Osteoblast (primary cell): ENCODE measurements at regions not wholly inside any gene's neighbourhood (a gene's known extent, or its start where the extent isn't known, plus 50 kb on each side); places are given as distances from the start of the nearest gene placed in this dataset.
"Not testable (repeated sequence)": the region's sequence is repeated elsewhere in the genome, so short reads cannot be mapped to it uniquely, and the experiment has no call there.

ENCODE experiments used
- DNase-seq: peaks from one replicate; pipeline ENCODE4 v3.0.0; 2011; ENCODE audit warnings: low spot score, mixed read lengths; ENCODE audit not compliant: insufficient read length; ENCODE audit errors: missing footprints
- H2AFZ ChIP-seq: 2 replicates; pipeline ENCODE4 v1.6.0; 2011; ENCODE audit warnings: mild to moderate bottlenecking, low read length
- H3K27ac ChIP-seq: 2 replicates; pipeline ENCODE4 v1.5.1; 2011; ENCODE audit warnings: mild to moderate bottlenecking, low read depth, low read length, moderate library complexity
- H3K27me3 ChIP-seq: 2 replicates; pipeline ENCODE4 v1.6.0; 2012; ENCODE audit warnings: mild to moderate bottlenecking, control low read depth, inconsistent platforms, low read length, moderate library complexity; ENCODE audit not compliant: insufficient read depth
- H3K36me3 ChIP-seq: 2 replicates; pipeline ENCODE4 v1.5.1; 2011; ENCODE audit warnings: mild to moderate bottlenecking, low read length, control low read depth, moderate library complexity; ENCODE audit not compliant: insufficient read depth
- H3K4me1 ChIP-seq: 2 replicates; pipeline ENCODE4 v1.5.1; 2011; ENCODE audit warnings: mild to moderate bottlenecking, low read length, control low read depth, moderate library complexity; ENCODE audit not compliant: insufficient read depth
- H3K4me2 ChIP-seq: 2 replicates; pipeline ENCODE4 v1.6.0; 2011; ENCODE audit warnings: mild to moderate bottlenecking, low read length; ENCODE audit not compliant: insufficient read depth
- H3K4me3 ChIP-seq: fragments of 200-600 bp; sonication (generic); 3 replicates; pipeline ENCODE4 v1.5.1; 2012; ENCODE audit warnings: mild to moderate bottlenecking, low read length, inconsistent platforms; ENCODE audit not compliant: insufficient read depth
- H3K79me2 ChIP-seq: 2 replicates; pipeline ENCODE4 v1.6.0; 2012; ENCODE audit warnings: mild to moderate bottlenecking, low read length, control low read depth, inconsistent platforms; ENCODE audit not compliant: insufficient read depth
- H3K9me3 ChIP-seq: 2 replicates; pipeline ENCODE4 v1.5.1; 2011; ENCODE audit warnings: low read depth, low read length, control low read depth
- H4K20me1 ChIP-seq: 2 replicates; pipeline ENCODE4 v1.6.0; 2012; ENCODE audit warnings: mild to moderate bottlenecking, low read length, control low read depth; ENCODE audit not compliant: insufficient read depth
- TF ChIP-seq, protein P1 (sequence below): IDR thresholded peaks from 2 replicates; pipeline ENCODE4 v1.5.1; 2011; ENCODE audit warnings: mild to moderate bottlenecking, low read depth, low read length, moderate library complexity; ENCODE audit errors: extremely low read depth

- TF ChIP-seq, protein P1, sequence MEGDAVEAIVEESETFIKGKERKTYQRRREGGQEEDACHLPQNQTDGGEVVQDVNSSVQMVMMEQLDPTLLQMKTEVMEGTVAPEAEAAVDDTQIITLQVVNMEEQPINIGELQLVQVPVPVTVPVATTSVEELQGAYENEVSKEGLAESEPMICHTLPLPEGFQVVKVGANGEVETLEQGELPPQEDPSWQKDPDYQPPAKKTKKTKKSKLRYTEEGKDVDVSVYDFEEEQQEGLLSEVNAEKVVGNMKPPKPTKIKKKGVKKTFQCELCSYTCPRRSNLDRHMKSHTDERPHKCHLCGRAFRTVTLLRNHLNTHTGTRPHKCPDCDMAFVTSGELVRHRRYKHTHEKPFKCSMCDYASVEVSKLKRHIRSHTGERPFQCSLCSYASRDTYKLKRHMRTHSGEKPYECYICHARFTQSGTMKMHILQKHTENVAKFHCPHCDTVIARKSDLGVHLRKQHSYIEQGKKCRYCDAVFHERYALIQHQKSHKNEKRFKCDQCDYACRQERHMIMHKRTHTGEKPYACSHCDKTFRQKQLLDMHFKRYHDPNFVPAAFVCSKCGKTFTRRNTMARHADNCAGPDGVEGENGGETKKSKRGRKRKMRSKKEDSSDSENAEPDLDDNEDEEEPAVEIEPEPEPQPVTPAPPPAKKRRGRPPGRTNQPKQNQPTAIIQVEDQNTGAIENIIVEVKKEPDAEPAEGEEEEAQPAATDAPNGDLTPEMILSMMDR: no peak
- H3K4me1 ChIP-seq: no peaks in the 10 kb centered on the region
- no peaks in the 10 kb centered on the region for H3K9me3 ChIP-seq
These were observed 50.1 kb upstream of the ACSL4 start for GRCh38 chrX:109782994-109783700.

GRCh38 chrX:109783701-109784079 lies 50.6 kb upstream of the ACSL4 start:
- Histone ChIP-seq H3K79me2 (no peaks in the 10 kb centered on the region), H3K27me3 (no peaks in the 10 kb centered on the region), H3K9me3 (no peaks in the 10 kb centered on the region), H3K4me3 (no peak overlapping the region), H3K4me1 (no peaks in the 10 kb centered on the region), H2AFZ (peak overlapping the region; percentile 20), H3K27ac (no peak overlapping the region), H4K20me1 (no peaks in the 10 kb centered on the region), H3K36me3 (no peaks in the 10 kb centered on the region), H3K4me2 (no peak overlapping the region)
- TF ChIP-seq, protein P1: no peak
- no peak for DNase-seq

More at GRCh38 chrX:109782994-109783700, 50.1 kb upstream of the ACSL4 start:
- no peaks in the 10 kb centered on the region for H3K79me2 ChIP-seq
- H3K27ac ChIP-seq: no peak overlapping the region
- H3K4me2 ChIP-seq: no peak overlapping the region
- no peak overlapping the region for H3K4me3 ChIP-seq
- no peaks in the 10 kb centered on the region for H3K36me3 ChIP-seq
- H2AFZ ChIP-seq: peak overlapping the region; percentile 20
- no peaks in the 10 kb centered on the region for H4K20me1 ChIP-seq
- no peaks in the 10 kb centered on the region for H3K27me3 ChIP-seq
- DNase-seq: no peak

DNA sequence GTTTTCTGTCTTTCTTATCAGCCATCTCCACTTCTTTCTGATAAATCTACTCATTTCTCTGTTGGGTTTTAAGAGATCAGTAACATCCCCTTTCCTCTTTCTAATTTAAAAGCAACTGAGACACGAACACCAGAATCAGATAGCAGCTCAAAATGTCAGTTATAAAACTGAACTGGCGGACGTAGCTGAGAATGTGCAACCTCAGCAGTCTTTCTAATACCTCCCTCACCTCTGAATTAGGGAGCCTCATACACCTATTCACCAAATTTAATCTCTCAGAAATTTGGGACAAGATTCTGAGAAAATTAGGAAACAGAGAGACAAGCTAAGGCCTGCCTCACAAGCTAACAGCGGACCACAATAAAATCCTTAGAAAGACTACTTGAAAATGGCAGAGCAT lies 52.0 kb upstream of the ACSL4 start:
- Histone ChIP-seq H3K4me3 (no peak overlapping the region), H4K20me1 (no peaks in the 10 kb centered on the region), H3K4me1 (no peaks in the 10 kb centered on the region), H3K79me2 (no peaks in the 10 kb centered on the region), H3K36me3 (no peaks in the 10 kb centered on the region), H3K27ac (no peak overlapping the region), H3K4me2 (no peak overlapping the region), H2AFZ (no peak overlapping the region), H3K9me3 (no peaks in the 10 kb centered on the region), H3K27me3 (no peaks in the 10 kb centered on the region)
- TF ChIP-seq, protein P1: no peak
- DNase-seq: no peak

GRCh38 chrX:109790511-109790910 lies 57.5 kb upstream of the ACSL4 start:
- not testable (repeated sequence) for H3K27ac ChIP-seq, H3K9me3 ChIP-seq, H3K4me1 ChIP-seq, H4K20me1 ChIP-seq, H3K4me2 ChIP-seq, H3K4me3 ChIP-seq, H2AFZ ChIP-seq, DNase-seq, H3K36me3 ChIP-seq, H3K27me3 ChIP-seq, H3K79me2 ChIP-seq
